HG03060 (cell line): ENCODE measurements at regions not wholly inside any gene's neighbourhood (a gene's known extent, or its start where the extent isn't known, plus 50 kb on each side); places are given as distances from the start of the nearest gene placed in this dataset.
"Not testable (repeated sequence)": the region's sequence is repeated elsewhere in the genome, so short reads cannot be mapped to it uniquely, and the experiment has no call there.

Experiments
- ATAC-seq: cut with Tn5 transposase; IDR thresholded peaks from one replicate; pipeline ENCODE4 v1.9.1; 2021; ENCODE audit warnings: low read depth, moderate number of reproducible peaks; ENCODE audit not compliant: unreplicated experiment

DNA sequence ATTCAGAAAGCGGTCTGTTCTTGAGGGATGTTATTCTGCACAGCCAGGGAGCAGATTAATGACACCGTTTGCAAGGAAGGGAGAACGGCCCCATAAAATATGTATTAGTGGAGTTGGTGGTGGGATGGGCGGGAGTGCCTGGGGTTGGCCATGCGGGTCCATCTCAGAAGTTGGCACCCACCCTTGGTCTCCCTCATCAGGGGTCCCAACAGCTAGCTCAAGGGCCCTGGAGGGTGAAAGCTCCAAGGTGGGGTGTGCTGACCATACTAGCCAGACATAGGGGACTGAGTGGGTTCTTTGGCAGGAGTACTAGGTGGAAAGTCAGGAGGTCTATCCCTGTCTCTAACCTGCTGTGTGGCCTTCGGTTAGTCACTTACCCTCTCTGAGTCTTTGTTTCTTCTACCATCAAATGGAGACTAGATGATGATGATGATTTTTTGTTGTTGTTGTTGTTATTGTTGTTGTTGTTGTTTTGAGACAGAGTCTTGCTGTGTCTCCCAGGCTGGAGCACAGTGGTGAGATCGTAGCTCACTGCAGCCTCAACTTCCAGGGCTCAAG, 83.2 kb upstream of the BRD7 start:
- ATAC-seq = no peak

DNA sequence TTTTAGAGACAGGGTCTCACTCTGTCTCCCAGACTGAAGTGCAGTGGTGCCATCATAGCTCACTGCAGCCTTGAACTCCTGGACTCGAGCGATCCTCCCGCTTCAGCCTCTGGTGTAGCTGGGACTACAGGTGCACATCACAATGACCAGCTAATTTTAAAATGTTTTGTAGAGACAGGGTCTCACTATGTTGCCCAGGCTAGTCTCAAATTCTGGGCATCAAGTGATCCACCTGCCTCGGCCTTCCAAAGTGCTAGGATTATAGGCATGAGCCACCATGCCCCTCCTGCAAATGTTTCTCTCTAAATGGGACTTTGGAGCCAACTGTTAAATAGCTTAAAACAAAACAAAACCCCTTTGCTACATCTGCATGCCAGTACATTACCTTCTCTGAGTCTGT, 82.2 kb upstream of the BRD7 start:
- ATAC-seq = no peak

DNA sequence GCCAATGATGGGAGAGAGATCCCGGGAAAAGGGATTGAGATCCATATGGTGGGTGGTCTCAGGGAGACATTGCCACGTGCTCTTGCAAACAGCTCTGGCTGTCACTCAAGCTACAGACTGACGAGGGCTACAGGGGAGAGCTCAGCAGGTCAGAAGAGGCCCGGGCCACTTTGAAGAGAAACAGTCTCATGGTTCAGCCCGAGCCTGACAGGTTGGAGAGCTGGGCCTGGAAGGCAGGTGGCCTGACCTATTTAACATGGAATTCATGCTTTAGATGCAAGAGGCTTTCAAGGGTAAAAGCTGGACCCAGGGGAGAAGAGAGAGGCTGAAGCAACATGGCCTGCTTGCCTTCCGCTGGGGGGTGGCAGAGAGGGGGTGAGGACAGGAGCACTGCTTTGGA, 81.0 kb upstream of the BRD7 start:
- ATAC-seq = no peak

DNA sequence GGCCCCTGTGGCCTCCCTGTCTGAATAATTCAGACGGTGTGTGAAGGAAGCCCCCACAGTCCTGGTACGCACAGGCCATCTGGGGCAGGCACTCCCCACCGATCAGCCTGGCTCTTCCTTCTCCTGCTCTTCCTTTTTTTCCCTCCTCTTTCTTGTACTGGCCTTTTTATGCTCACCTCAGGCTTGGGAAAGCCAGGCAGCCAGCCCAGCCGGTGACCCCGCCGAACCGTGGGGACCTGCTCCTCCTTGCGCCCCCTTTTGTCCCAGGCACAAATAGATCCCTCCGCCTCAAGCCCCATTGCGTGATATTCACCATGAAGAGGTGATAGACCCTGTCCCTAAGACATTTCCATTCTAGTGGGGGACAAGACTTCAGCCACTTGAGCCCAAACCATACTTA, 80.2 kb upstream of the BRD7 start:
- no peak for ATAC-seq

DNA sequence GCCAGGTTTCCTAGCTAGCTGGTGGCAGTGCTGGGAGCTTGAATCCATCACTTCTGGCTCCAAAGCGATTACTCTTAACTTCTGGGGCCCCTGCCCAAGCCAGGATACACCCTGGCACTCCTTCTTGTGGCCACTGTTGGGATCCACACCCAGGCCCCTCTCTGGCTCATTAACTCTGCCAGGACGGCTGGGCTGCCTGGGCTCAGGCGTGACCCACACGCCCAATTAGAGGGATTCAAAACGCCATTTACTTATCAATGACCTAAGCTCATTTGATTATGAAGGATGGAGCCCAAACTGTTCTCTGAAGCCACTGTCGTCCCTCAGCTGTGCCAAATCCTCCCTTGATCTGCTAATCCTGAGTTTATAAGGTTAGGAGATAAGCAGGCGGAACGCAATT, 79.7 kb upstream of the BRD7 start:
- no peak for ATAC-seq

DNA sequence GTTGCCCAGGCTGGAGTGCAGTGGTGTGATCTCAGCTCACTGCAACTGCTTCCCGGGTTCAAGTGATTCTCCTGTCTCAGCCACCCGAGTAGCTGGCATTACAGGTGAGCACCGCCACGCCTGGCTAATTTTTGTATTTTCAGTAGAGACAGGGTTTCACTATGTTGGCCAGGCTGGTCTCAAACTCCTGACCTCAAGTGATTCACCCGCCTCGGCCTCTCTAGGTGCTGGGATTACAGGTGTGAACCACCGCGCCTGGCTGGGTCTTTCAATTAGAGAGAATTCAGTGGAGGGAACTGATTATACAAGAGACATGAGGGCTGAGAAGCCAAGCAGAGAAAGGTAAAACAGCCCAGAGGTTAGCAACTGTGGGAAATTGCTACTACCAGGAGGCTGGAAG, 78.6 kb upstream of the BRD7 start:
- ATAC-seq = not testable (repeated sequence)

DNA sequence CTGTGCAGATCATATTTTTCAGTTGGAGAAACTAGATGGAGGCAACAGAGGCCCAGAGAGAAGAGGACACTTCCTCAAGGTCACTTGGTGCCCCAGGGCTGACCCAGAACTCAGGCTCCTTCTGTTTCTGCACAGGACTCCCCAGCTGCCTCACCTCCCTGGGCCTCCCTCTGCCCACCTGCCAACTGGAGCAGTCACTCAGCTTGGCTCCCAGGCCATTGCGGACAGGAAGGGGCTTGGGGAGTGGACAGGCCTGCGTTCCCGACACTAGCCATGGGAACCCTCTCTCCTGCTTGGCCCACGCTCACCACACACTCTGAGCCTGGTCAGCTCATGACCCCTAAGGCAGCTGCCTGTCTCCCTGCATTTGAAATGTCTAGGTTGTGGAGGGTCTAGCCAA, 78.1 kb upstream of the BRD7 start:
- ATAC-seq = no peak

DNA sequence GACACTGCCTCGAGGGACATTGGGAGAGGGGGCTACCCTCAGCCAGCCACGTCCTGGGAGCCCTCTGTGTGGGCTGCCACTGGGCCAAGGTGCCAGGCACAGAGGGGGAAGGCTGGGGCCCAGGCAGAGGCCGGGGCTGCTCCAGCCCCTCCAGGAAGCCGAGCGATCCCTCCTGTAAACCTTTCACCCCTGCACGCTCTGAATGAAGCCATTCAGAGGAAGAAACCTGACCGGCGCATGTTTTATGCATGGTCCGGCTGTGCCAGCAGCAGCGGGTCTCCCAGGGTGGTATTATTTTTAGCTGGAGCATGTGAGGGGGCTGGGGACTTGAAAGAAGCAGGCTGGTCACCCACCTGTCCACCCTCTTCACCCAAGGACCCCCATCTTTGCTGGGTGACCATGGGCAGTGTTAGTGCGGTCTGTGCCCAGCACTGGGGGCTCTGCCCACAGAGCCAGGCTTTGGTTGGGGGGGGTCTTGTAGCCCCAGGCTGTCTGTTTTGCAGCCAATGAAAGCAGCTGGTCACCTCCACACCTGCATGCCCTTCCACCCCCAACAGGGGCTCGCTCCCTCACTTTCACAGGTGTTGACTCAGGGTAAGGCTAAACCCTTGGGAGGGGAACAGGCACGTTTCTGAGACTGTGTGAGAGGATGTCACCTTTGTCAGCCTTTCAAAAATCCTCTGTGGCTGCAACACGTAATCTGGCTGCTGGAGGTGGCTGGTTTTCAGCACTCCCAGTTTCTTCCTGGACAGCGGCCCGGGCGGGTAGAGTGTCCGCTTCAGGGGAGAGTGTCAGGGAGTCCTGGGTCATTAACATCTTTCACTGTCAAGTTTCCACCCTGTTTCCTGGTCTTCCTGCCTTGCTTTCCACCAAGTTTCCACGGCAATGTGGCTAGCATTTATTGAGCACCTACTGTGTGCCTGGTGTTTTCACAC, 77.1 kb upstream of the BRD7 start:
- no peak for ATAC-seq

DNA sequence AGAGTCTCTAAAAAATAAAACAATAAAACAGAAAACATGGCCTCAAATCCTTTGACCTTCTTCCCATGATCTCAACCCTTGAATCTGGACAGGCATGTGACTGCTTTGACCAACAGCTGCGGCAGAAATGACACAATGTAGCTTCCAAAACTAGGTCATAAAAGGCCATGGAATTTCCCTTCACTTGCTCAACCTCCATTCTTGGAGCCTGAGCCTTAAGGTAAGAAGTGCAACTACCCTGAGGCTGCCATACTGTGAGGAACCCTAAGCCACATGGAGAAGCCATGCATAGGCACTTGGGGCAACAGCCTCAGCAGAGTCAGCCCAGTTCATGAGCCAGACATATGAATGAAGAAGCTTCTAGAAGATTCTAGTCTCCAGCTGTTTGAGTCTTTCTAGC, 75.7 kb upstream of the BRD7 start:
- no peak for ATAC-seq

DNA sequence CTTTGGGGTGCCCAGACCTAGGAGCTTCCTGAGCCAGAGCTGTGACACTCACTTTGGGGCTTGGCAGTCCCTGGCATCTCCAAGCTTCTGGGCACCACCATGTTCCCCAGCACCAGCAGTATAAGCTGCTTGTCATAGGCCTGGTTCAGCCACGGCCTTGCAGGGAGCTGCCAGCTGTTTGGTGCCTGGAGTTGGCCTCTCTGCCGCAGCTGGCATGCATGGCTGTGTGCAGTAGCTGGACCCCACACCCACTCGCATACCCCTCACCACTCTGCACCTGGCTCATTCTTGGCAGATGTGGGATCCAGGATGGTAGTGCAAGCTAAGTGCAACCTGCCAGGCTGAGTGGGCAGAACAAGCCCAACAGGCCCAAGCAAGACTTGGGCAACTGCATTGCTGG, 73.4 kb upstream of the BRD7 start:
- ATAC-seq = no peak

DNA sequence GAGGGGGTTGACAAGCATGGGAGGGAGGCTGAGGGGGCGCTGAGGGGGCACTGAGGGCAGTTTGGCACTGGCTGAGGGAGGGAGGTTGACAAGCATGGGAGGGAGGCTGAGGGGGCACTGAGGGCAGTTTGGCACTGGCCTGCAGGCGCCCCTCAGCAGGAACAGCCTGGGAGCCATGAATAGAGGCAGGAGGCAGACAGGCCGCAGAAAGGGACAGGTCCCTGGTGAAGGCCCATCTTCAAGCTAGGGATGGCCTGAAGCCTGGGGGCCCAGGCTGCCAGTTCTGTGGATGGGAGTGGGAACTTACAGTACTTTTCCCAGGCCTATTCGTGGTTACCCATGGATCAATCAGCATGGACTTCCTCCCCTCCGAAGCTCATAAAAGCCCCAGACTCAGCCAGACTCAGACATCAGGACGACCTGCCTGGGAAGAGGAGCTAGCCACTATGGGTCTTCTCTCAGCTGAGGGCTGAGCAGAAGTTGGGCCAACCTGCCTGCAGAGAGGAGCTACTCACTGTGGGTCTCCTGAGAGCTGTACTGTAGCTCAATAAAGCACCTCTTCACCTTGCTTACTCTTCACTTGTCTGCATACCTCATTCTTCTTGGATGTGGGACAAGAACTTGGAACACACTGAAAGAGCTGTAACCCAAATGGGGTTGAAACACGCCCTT, 72.8 kb upstream of the BRD7 start:
- ATAC-seq = no peak

DNA sequence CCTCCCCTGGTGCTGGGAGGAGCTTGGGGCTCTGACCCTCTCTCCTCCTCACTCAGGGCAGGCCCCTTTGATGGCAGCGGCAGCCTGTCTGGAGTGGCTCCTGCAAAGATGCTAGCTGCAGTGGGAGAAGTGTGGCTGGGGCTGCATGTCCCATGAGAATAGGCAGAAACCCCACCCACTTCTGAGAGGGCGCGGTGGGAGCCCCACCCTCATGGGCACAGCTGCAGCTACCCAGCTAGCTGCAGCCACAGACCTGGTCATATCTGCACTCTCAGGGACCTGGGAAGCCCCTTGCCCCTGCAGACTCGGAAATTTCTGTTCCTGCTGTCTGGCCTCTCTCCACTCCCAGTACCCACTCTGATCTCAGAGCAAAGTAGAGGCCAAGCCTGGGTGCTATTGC, 72.2 kb upstream of the BRD7 start:
- ATAC-seq = no peak

DNA sequence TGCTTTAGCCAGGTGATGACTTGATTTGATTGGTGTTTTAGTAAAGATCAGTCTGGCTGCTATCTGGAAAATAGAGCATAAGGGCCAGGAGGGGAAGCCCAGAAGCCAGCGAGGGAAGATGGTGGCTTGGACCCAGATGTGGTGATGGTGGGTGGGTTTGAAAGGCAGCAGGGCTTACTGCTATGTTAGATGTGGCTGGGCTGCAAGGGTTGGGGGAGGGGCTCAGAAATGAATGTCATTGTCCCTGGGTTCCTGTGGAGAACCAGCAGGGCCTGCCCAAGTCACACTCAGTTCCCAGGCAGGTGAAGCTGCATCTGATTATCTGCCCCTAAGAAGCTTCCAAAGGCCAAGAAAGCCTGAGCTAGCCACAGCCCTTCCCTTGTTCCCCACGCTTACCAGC, 71.7 kb upstream of the BRD7 start:
- ATAC-seq = no peak

DNA sequence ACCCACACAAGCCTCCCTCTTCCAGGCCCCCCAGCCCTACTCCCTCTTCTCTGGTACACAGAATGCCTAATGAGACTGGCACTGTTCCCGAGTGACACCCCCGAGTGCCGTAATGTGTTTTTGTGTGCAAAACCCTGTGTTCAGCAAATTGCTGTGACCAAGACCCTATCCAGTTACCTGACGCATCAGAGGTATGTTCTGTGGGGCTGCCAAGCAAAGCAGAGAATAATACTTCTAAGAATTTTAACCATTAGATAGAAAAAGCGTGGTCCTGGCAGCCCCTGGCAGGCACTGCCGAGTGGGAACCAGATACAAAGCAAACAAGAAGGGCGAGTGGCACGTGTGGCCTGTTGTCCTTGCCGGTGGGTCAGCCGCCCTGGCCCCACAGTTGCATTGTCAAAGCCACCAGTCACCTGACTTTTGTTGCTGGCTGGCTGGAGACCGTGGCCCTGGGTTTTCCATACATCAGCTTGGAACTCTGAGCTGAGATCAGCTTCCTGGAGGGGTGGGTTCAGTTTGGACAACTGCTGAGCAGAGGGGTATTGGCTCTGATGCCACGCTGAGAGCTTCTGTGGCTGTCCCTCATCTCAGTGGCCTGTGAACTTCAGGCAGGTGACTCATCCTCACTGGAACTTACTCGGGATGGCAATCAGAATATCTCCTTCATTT, 69.1 kb upstream of the BRD7 start:
- no peak for ATAC-seq

DNA sequence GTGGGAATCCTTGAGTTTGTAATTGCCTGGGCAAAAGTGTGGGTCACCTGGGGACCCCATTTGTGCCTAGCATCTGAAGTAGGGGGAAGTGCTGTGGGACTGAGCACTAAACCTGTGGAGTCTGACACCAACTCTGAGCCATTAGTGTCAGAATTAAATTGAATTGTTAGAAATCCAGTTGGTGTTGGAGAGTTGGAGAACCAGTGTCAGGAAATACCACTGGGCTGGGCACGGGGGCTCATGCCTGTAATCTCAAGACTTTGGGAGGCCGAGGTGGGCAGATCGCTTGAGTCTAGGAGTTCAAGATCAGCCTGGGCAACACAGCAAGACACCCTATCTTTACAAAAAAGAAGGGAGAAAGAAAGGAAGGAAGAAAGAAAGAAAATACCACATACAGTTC, 67.5 kb upstream of the BRD7 start:
- ATAC-seq = no peak

DNA sequence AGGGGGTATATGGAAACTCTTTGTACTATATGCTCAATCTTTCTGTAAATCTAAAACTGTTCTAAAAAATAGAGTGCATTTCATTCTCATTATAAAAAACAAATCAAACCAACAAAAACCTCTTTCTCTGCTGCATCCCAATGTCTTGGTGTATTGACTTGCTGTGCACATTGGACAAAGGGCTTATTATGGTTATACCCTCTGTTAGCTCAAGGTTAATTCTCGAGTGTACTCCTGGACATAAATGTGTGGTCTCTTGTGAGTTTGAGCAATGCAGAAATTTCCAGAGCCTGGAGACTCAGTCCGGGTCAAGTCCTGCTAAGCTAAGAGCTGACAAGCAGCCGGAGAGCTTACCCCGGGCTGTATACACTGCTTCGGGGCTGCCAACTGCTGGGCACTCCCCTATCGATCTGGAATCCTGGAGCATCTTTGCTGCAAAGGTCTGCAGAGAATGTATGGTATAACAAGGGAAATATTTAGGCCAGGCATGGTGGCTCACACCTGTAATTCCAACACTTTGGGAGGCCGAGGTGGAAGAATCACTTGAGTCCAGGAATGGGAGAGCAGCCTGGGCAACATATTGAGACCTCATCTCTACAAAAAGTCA, 66.2 kb upstream of the BRD7 start:
- ATAC-seq = no peak

DNA sequence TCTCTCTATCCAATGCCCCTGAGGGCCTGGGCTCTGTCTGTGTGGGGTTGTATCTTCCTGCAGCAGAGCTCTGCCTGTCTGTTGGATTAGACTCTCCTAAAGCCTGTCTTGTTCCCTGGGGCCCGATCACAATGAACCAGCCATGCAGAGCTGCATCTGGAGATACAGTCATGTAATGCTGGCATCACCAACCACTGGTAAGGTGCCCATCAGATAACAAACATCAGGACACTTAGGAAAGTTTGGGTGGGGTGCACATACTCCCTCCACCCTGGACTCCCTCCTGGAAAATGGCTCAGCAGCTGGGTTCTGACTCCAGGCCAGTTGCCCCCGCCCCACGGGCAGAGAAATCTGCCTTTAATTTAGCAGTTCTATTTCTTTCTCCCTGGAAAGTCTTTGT, 61.3 kb upstream of the BRD7 start:
- no peak for ATAC-seq

DNA sequence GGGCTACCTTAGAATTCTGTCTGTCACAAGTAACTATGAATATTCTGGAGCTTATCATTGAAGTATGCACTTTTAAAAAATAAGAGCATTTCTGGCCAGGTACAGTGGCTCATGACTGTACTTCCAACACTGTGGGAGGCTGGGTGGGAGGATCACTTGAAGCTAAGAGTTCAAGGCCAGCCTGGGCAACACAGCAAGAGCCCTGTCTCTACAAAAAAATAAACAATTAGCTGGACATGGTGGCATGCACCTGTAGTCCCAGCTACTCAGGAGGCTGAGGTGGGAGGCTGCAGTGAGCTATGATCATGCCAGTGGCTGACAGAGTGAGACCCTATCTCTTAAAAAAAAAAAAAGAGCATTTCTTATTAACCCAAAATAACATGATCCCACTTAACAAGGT, 60.0 kb upstream of the BRD7 start:
- no peak for ATAC-seq

DNA sequence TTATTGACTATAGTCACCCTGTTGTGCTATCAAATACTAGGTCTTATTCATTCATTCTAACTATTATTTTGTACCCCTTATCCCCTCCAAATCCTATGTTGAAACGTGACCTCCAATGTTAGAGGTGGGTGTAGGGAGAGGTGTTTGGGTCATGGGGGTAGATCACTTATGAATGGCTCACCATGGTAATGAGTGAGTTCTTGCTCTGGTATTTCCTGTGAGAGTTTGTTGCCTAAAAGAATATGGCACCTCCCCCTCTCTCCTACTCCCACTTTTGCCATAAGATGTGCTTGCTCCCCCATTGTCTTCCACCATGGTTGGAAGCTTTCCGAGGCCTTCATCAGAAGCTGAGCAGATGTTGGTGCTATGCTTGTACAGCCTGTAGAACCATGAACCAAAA, 59.3 kb upstream of the BRD7 start:
- ATAC-seq = no peak

DNA sequence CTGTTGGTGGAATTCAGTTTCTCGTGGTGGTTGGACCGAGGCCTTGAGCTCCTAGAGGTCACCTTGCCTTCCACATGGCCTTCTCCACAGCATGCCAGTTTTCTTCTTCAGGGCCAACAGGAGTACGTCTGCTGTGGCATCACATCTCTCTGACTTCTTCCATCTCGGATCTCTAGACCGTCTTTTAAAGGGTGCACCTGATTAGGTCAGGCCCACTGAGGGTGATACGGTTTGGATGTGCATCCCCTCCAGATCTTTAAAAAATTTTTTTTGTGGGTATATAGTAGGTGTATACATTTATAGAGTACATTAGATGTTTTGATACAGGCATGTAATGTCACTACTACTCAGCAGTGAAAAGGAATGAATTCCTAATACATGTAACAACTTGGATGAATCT, 58.3 kb upstream of the BRD7 start:
- ATAC-seq = no peak

DNA sequence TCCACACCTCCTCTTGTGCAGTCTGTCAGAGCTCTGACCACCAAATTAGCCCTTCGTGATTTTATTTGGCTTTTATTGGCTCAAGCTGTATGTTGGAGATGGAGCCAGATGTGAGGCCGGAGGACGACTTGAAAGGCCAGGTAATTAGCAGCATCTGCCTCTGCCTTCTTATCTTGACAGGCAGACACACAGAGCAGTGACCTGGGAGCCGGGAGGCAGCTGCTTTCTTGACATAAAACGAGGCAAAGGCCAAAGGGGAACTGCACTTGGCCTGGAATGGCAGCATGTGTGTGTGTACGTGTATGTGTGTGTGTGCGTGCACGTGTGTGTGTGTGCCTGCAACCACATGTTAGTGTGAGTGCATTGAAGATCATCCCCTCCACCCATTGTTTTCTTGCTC, 56.9 kb upstream of the BRD7 start:
- no peak for ATAC-seq
